ENCODE measurements at regions not wholly inside any gene's neighbourhood (a gene's known extent, or its start where the extent isn't known, plus 50 kb on each side); places are given as distances from the start of the nearest gene placed in this dataset.

DNA sequence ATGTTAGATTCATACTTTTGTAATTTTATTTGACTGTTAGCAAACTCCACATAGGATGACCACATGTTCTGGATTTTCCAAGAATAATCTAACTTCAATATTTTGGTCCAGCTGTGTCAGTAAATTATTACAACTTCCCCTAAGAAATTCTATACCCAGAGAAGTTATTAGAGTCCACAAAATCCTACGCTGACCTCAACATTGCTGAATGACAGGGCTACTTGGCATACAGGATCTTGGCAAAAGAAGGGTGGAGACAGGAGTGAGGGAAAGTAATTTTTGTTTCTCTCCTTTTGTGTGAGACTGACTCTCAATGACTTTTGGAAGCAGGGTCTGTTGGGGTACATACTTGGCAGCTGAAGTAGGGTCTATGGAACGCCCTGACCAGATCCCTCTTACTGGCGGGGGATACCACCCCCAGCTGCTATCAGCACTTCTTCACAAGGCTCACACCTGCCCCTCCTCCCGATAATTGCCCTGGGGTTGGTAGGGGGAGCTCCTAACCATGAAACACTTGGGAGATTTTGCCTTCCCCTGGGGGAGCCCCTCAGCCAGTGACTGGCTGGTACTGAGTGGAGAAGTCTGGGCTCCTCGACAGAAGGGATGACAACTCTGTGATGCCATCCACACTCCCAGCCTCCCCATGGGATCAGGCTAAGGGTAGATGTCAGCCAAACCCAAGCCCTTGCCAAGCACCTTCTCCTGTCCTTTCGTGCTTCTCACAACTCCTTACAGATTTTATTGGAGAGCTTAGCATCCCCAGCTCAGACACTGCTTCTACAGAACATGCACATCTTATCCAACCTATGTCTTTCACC, 110.6 kb upstream of the FHL2 start:
- TF ChIP-seq, protein P1, sequence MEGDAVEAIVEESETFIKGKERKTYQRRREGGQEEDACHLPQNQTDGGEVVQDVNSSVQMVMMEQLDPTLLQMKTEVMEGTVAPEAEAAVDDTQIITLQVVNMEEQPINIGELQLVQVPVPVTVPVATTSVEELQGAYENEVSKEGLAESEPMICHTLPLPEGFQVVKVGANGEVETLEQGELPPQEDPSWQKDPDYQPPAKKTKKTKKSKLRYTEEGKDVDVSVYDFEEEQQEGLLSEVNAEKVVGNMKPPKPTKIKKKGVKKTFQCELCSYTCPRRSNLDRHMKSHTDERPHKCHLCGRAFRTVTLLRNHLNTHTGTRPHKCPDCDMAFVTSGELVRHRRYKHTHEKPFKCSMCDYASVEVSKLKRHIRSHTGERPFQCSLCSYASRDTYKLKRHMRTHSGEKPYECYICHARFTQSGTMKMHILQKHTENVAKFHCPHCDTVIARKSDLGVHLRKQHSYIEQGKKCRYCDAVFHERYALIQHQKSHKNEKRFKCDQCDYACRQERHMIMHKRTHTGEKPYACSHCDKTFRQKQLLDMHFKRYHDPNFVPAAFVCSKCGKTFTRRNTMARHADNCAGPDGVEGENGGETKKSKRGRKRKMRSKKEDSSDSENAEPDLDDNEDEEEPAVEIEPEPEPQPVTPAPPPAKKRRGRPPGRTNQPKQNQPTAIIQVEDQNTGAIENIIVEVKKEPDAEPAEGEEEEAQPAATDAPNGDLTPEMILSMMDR (IDR thresholded peaks at IDR 0.05 in 2 of 3, conservative IDR thresholded peaks at IDR 0.05 in 1 of 3; ENCODE audit: borderline replicate concordance in 1 of 3, insufficient read depth in 1 of 3, low read depth in 2 of 3, low read length in 2 of 3) = no peak
- TF ChIP-seq ZFX (IDR thresholded peaks at IDR 0.05) (no peak), POLR2A (IDR thresholded peaks at IDR 0.05; ENCODE audit: borderline replicate concordance, extremely low read depth, insufficient read depth, insufficient read length) (no peak), SIN3A (IDR thresholded peaks at IDR 0.05; ENCODE audit: low read depth) (no peak), EZH2 (IDR thresholded peaks at IDR 0.05) (no peak), CBX3 (IDR thresholded peaks at IDR 0.05; ENCODE audit: low read depth) (no peak), CEBPB (IDR thresholded peaks at IDR 0.05; ENCODE audit: low read depth) (no peak), EGR1 (IDR thresholded peaks at IDR 0.05; ENCODE audit: low read depth) (no peak), SRF (IDR thresholded peaks at IDR 0.05; ENCODE audit: low read depth) (no peak), ZNF274 (IDR thresholded peaks at IDR 0.05; ENCODE audit: low read depth, low read length) (no peak), YY1 (IDR thresholded peaks at IDR 0.05; ENCODE audit: extremely low read depth, insufficient replicate concordance, low read depth, low read length) (no peak)

Measured in HCT116 (cell line).